ENCODE measurements at regions not wholly inside any gene's neighbourhood (a gene's known extent, or its start where the extent isn't known, plus 50 kb on each side); places are given as distances from the start of the nearest gene placed in this dataset.

DNA sequence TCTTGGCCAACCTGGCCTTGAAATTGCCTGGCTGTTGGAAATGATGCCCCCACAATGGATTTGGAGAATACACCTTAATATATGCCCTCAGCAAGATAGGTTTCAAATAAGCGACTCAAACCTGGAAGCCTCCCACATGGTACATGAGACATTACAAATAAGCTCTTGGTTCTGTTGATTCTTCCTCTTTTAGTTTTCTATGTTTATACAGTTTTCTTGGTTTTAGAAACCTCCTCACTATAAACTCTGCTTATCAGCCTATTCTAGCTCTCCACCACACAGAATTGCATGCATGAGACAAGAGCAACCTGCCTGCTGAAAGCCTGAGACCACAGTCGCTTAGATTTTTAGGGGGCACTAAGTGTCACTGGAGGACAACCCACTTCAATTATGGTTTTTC is 108.8 kb upstream of the PREP start:
- intact Hi-C loops (cut with micrococcal nuclease) = no loop called here
- H3K36me3 ChIP-seq = no peaks in the 10 kb centered on the region
- no peaks in the 10 kb centered on the region for H3K27me3 ChIP-seq (ENCODE audit: low read depth)
- peaks cover 32% of the 10 kb centered on the region for H3K4me1 ChIP-seq
- H3K9me3 ChIP-seq (replicated peaks) = no peaks in the 10 kb centered on the region
- H3K4me3 ChIP-seq = no peak overlapping the region
- TF ChIP-seq, protein P1, sequence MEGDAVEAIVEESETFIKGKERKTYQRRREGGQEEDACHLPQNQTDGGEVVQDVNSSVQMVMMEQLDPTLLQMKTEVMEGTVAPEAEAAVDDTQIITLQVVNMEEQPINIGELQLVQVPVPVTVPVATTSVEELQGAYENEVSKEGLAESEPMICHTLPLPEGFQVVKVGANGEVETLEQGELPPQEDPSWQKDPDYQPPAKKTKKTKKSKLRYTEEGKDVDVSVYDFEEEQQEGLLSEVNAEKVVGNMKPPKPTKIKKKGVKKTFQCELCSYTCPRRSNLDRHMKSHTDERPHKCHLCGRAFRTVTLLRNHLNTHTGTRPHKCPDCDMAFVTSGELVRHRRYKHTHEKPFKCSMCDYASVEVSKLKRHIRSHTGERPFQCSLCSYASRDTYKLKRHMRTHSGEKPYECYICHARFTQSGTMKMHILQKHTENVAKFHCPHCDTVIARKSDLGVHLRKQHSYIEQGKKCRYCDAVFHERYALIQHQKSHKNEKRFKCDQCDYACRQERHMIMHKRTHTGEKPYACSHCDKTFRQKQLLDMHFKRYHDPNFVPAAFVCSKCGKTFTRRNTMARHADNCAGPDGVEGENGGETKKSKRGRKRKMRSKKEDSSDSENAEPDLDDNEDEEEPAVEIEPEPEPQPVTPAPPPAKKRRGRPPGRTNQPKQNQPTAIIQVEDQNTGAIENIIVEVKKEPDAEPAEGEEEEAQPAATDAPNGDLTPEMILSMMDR (IDR thresholded peaks at IDR 0.05; ENCODE audit: borderline replicate concordance) = no peak
- no peak overlapping the region for H3K27ac ChIP-seq (replicated peaks)
- DNase-seq = no peak

DNA sequence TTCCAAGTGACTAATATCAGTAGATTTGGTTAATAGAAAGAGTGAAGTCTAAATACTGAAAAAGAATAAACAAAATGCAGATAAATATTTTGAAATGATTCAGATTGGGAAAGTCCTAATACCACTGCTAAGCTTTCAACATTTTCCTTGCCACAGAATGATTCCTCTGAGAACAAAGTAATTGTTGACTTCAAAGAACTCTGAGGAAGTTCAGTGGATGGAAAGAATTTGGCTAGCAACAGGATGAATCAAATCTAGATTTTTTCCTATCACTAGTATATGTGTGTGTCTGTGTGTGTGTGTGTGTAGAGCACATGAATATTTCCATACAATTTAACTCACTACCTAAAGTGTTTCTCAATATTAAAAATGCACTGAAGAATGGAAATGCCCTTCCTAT is 107.9 kb upstream of the PREP start:
- DNase-seq = no peak
- Histone ChIP-seq H3K27ac (replicated peaks) (no peak overlapping the region), H3K27me3 (ENCODE audit: low read depth) (no peaks in the 10 kb centered on the region), H3K9me3 (replicated peaks) (no peaks in the 10 kb centered on the region), H3K4me1 (peaks cover 32% of the 10 kb centered on the region), H3K36me3 (no peaks in the 10 kb centered on the region), H3K4me3 (no peak overlapping the region)
- TF ChIP-seq, protein P1 (IDR thresholded peaks at IDR 0.05; ENCODE audit: borderline replicate concordance) = no peak
- intact Hi-C loops (cut with micrococcal nuclease) = no loop called here

DNA sequence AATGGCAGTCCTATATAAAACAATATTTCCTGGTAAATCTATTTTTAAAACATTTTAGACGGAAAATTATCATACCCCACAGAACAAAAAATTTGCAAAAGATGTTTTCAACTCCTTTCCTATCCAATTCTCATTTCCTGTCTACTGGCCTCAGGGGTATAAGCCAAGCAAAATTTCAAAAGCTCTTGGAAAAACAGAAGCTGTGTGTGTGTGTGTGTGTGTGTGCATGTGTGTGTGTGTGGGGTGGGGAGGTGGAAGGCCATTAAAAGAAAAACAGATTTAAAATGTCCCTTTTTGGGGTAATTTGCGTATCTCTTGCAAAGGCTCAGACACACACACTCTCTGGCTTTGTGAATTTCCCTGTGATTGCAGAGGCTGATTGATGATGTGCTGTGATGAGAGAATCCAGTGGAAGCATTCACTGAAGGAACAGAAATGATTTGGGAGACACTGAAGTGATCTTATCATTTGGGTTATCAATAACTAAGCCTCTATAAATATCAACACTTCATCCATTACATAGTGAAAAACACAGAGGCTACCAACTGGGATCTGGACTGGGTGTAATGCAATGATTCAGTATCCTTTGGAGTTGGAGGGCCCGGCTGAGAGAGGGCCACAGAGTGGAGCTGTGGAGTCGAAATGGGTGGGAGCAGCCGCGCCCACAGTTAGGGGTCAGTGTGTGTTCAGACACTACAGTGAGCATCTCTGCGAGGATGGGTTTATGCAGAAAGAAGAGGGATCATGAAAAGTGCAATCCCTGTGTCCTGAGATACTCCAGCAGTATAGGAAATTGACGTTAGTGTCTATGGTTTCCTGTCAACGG is 106.8 kb upstream of the PREP start:
- H3K9me3 ChIP-seq (replicated peaks) = no peaks in the 10 kb centered on the region
- H3K4me1 ChIP-seq = peaks cover 37% of the 10 kb centered on the region
- no peaks in the 10 kb centered on the region for H3K27me3 ChIP-seq (ENCODE audit: low read depth)
- TF ChIP-seq, protein P1 (IDR thresholded peaks at IDR 0.05; ENCODE audit: borderline replicate concordance) = peak; percentile 52
- no peaks in the 10 kb centered on the region for H3K36me3 ChIP-seq
- H3K27ac ChIP-seq (replicated peaks) = peak overlapping the region; percentile 62
- peak; percentile 25 for DNase-seq
- intact Hi-C loops (cut with micrococcal nuclease) = no loop called here
- no peak overlapping the region for H3K4me3 ChIP-seq

DNA sequence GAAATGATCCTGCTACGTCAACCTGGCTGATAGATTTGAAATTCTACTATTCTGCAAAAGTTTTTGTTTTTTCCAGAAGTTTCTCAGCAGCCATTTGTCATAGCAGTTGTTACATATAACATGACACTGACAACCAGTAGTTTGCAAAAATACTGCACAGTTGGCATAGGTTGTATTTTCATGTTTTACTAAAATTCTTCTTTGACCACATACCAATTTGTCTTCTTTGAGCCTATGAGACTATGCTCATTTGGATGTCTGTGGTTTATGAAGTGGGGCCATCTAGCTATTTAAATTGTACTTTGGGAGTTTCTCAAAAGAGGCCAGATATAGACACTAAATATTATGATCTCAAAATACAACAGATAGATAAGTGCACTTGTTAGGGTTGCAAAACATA is 104.9 kb upstream of the PREP start:
- Histone ChIP-seq H3K36me3 (no peaks in the 10 kb centered on the region), H3K27ac (replicated peaks) (no peak overlapping the region), H3K9me3 (replicated peaks) (no peaks in the 10 kb centered on the region), H3K4me1 (peaks cover 29% of the 10 kb centered on the region), H3K27me3 (ENCODE audit: low read depth) (no peaks in the 10 kb centered on the region), H3K4me3 (no peak overlapping the region)
- DNase-seq = no peak
- TF ChIP-seq, protein P1 (IDR thresholded peaks at IDR 0.05; ENCODE audit: borderline replicate concordance) = no peak
- intact Hi-C loops (cut with micrococcal nuclease) = no loop called here

GRCh38 chr6:105504706-105505105 is 101.8 kb upstream of the PREP start:
- Histone ChIP-seq H3K4me3 (no peak overlapping the region), H3K9me3 (replicated peaks) (no peaks in the 10 kb centered on the region), H3K36me3 (no peaks in the 10 kb centered on the region), H3K27me3 (ENCODE audit: low read depth) (no peaks in the 10 kb centered on the region), H3K4me1 (peaks cover 24% of the 10 kb centered on the region), H3K27ac (replicated peaks) (no peak overlapping the region)
- TF ChIP-seq, protein P1 (IDR thresholded peaks at IDR 0.05; ENCODE audit: borderline replicate concordance) = no peak
- intact Hi-C loops (cut with micrococcal nuclease) = no loop called here
- no peak for DNase-seq

Data from left ventricle myocardium inferior (tissue), 1 donor.